Endothelial cell of umbilical vein (primary cell): ENCODE measurements at regions not wholly inside any gene's neighbourhood (a gene's known extent, or its start where the extent isn't known, plus 50 kb on each side); places are given as distances from the start of the nearest gene placed in this dataset.
"Not testable (repeated sequence)": the region's sequence is repeated elsewhere in the genome, so short reads cannot be mapped to it uniquely, and the experiment has no call there.

Experiments
- BruUV-seq: library from RNA; stranded (reverse); fragments of 400-500 nt; replicated peaks from 2 replicates; lab custom pipeline; 2021; lab: Mats Ljungman, UMichigan
- CTCF ChIA-PET: fragments of 300-600, 350-600 bp; sonication (Branson Sonifier 250); formaldehyde crosslinking; loops from one replicate; lab custom pipeline; 2021; ENCODE audit warnings: antibody characterized with exemption, inconsistent platforms; lab: Charles Lee
- POLR2A ChIA-PET: fragments of 300-600, 350-600 bp; sonication (Branson Sonifier 250); formaldehyde crosslinking; loops from one replicate; lab custom pipeline; 2021; ENCODE audit warnings: antibody characterized with exemption, inconsistent platforms; lab: Charles Lee
- DNase-seq: peaks from one replicate; pipeline ENCODE4 v3.0.0-alpha.2; 2011; ENCODE audit warnings: low read depth, low spot score
- FAIRE-seq: peaks from 2 replicates; lab custom pipeline; 2011; peaks lifted over from hg19 to GRCh38; lab: Jason Lieb, UNC
- H2AFZ ChIP-seq: 2 replicates; pipeline ENCODE4 v1.6.0; 2012; ENCODE audit warnings: low read depth, low read length, control low read depth, inconsistent platforms
- H3K27ac ChIP-seq: 2 replicates; pipeline ENCODE4 v1.5.1; 2011; ENCODE audit warnings: low read depth, mild to moderate bottlenecking, control low read depth, low read length, moderate library complexity; ENCODE audit not compliant: insufficient read depth
- H3K27me3 ChIP-seq, 2 experiments: 2 replicates each; pipeline versions ENCODE4 v1.6.0 to v1.6.1; 2011; ENCODE audit warnings: low read length in 2 of 2, mixed read lengths in 1 of 2; ENCODE audit not compliant: control insufficient read depth in 2 of 2, insufficient read depth in 2 of 2
- H3K36me3 ChIP-seq, 2 experiments: 2 replicates in 1 of 2; 3 replicates in 1 of 2; pipeline ENCODE4 v1.5.1; 2011; ENCODE audit warnings: low read length in 2 of 2, mild to moderate bottlenecking in 1 of 2, moderate library complexity in 1 of 2; ENCODE audit not compliant: control insufficient read depth in 2 of 2, insufficient read depth in 2 of 2; ENCODE audit errors: extremely low read depth in 1 of 2
- H3K4me1 ChIP-seq: 3 replicates; pipeline ENCODE4 v1.5.1; 2011; ENCODE audit warnings: mild to moderate bottlenecking, low read length; ENCODE audit not compliant: control insufficient read depth, insufficient read depth; ENCODE audit errors: extremely low read depth
- H3K4me2 ChIP-seq: 2 replicates; pipeline ENCODE4 v1.6.1; 2011; ENCODE audit warnings: low read length, control low read depth, mixed read lengths; ENCODE audit not compliant: insufficient read depth
- H3K4me3 ChIP-seq, 3 experiments: fragments of 200-600 bp in 1 of 3; sonication (generic), shearing (Covaris generic) in 1 of 3; replicated peaks in 1 of 3; 2 replicates each; pipeline ENCODE4 v1.5.1; 2011 to 2016; ENCODE audit warnings: control low read depth in 3 of 3, low read length in 3 of 3, mild to moderate bottlenecking in 2 of 3, inconsistent platforms in 1 of 3, low read depth in 1 of 3, moderate library complexity in 1 of 3; ENCODE audit not compliant: insufficient read depth in 1 of 3
- H3K79me2 ChIP-seq: 2 replicates; pipeline ENCODE4 v1.6.0; 2012; ENCODE audit warnings: low read length, inconsistent platforms; ENCODE audit not compliant: control insufficient read depth, insufficient read depth
- H3K9ac ChIP-seq: replicated peaks from 2 replicates; pipeline ENCODE3; 2011; ENCODE audit warnings: low read length, control low read depth; ENCODE audit not compliant: insufficient read depth; ENCODE audit errors: extremely low read depth
- H3K9me1 ChIP-seq: replicated peaks from 3 replicates; pipeline ENCODE4 v1.6.0; 2011; ENCODE audit warnings: mild to moderate bottlenecking, low read length; ENCODE audit not compliant: control insufficient read depth, insufficient read depth; ENCODE audit errors: extremely low read depth
- H3K9me3 ChIP-seq: replicated peaks from 2 replicates; pipeline ENCODE4 v1.5.1; 2012; ENCODE audit warnings: low read length, inconsistent platforms; ENCODE audit not compliant: control insufficient read depth, insufficient read depth
- H4K20me1 ChIP-seq: replicated peaks from 2 replicates; pipeline ENCODE3; 2011; ENCODE audit warnings: mild to moderate bottlenecking, low read length; ENCODE audit not compliant: control insufficient read depth, insufficient read depth; ENCODE audit errors: extremely low read depth
- FOS ChIP-seq: IDR thresholded peaks from 2 replicates; pipeline ENCODE4 v1.6.1; 2011; ENCODE audit warnings: mild to moderate bottlenecking, low read length, moderate library complexity, borderline replicate concordance; ENCODE audit not compliant: insufficient read depth
- MYC ChIP-seq: IDR thresholded peaks from one replicate; pipeline ENCODE4 v1.6.1; 2011; ENCODE audit warnings: mild to moderate bottlenecking, low read depth, low read length
- POLR2A ChIP-seq: IDR thresholded peaks from 2 replicates; pipeline ENCODE4 v1.6.1; 2012; ENCODE audit warnings: low read depth, mild to moderate bottlenecking, control low read depth, low read length
- dilution Hi-C: fragments of 300-500 bp; cut with MboI; formaldehyde crosslinking; loops from one replicate; pipeline ENCODE4 v1.15.0; 2019; ENCODE audit warnings: low sequenced_read_pairs; ENCODE audit not compliant: extremely low pct_ligation_motif_present
- intact Hi-C: fragments of 100-400 bp; cut with micrococcal nuclease; formaldehyde crosslinking; loops from one replicate; pipeline ENCODE4 v1.10.0; 2022
- TF ChIP-seq, protein P1 (sequence below), 2 donors: IDR thresholded peaks; 1 replicate in 1 of 2; 2 replicates in 1 of 2; pipeline ENCODE4 v1.5.1; 2011; ENCODE audit warnings: low read length in 2 of 2, mild to moderate bottlenecking in 2 of 2, moderate library complexity in 2 of 2, control low read depth in 1 of 2, inconsistent platforms in 1 of 2, low read depth in 1 of 2; ENCODE audit not compliant: insufficient read depth in 1 of 2; ENCODE audit errors: extremely low read depth in 1 of 2

DNA sequence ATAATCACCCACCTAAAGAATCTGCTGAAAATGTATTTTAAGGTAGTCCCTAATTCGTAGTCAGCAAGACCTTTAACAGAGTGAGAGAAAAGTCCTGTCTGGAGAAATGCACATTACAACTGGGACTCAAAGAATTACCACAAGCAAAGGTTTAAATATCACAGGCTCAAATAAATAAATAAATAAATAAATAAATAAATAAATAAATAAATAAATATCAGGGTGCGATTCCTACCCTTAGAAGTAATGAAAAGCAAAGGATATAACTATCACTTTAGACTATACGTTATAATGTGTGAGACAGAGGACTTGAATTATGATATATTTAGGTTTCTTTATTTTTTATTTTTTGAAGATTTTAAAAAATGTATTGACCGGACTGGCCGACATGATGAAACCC lies 522.5 kb upstream of the ATXN7L3B start:
- intact Hi-C loops, result no loop called here
- Histone ChIP-seq H3K79me2 (no peaks in the 10 kb centered on the region), H3K9me3 (no peaks in the 10 kb centered on the region), H3K27me3 (no peaks in the 10 kb centered on the region), H3K4me3 (no peak overlapping the region), H4K20me1 (no peaks in the 10 kb centered on the region), H3K36me3 (no peaks in the 10 kb centered on the region), H2AFZ (no peak overlapping the region), H3K27ac (no peak overlapping the region), H3K9me1 (no peaks in the 10 kb centered on the region), H3K4me2 (no peak overlapping the region), H3K4me1 (no peaks in the 10 kb centered on the region), H3K9ac (no peak overlapping the region)
- TF ChIP-seq, protein P1, sequence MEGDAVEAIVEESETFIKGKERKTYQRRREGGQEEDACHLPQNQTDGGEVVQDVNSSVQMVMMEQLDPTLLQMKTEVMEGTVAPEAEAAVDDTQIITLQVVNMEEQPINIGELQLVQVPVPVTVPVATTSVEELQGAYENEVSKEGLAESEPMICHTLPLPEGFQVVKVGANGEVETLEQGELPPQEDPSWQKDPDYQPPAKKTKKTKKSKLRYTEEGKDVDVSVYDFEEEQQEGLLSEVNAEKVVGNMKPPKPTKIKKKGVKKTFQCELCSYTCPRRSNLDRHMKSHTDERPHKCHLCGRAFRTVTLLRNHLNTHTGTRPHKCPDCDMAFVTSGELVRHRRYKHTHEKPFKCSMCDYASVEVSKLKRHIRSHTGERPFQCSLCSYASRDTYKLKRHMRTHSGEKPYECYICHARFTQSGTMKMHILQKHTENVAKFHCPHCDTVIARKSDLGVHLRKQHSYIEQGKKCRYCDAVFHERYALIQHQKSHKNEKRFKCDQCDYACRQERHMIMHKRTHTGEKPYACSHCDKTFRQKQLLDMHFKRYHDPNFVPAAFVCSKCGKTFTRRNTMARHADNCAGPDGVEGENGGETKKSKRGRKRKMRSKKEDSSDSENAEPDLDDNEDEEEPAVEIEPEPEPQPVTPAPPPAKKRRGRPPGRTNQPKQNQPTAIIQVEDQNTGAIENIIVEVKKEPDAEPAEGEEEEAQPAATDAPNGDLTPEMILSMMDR (IDR thresholded peaks at IDR 0.05; ENCODE audit: extremely low read depth in 1 of 2, insufficient read depth in 1 of 2, low read depth in 1 of 2, low read length in 2 of 2), result no peak
- TF ChIP-seq FOS (no peak), POLR2A (no peak), MYC (no peak)
- BruUV-seq, result no TSS peak
- CTCF ChIA-PET, result no interaction called here
- POLR2A ChIA-PET, result no interaction called here
- dilution Hi-C loops, result no loop called here
- FAIRE-seq, result no peak
- no peak for DNase-seq

DNA sequence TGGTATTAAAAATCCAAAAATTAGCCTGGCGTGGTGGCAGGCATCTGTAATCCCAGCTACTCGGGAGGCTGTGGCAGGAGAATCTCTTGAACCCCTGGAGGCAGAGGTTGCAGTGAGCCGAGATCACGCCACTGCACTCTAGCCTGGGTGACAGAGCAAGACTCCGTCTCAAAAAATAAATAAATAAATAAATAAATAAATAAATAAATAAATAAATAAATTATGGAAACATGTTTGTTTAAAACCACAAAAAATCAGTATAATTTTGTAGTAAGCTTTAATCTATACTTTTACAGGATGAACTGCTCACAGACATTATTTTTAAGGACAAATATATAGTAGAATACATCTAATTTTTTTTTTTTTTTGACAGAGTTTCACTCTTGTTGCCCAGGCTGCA lies 521.3 kb upstream of the ATXN7L3B start:
- H3K4me3 ChIP-seq, BruUV-seq, H4K20me1 ChIP-seq, H3K4me2 ChIP-seq, FAIRE-seq, CTCF ChIA-PET, H3K4me1 ChIP-seq, H3K9ac ChIP-seq, intact Hi-C loops, POLR2A ChIA-PET, H3K79me2 ChIP-seq, H3K9me1 ChIP-seq, H3K9me3 ChIP-seq, H3K27ac ChIP-seq, DNase-seq, H3K27me3 ChIP-seq, dilution Hi-C loops, H3K36me3 ChIP-seq, H2AFZ ChIP-seq: not testable (repeated sequence)
